Activated CD4-positive, alpha-beta T cell treated with anti-CD3 and anti-CD28 coated beads for 24 hours (primary cell): ENCODE measurements at regions not wholly inside any gene's neighbourhood (a gene's known extent, or its start where the extent isn't known, plus 50 kb on each side); places are given as distances from the start of the nearest gene placed in this dataset.

ENCODE experiments used
- DNase-seq, 2 donors: peaks; one replicate each; pipeline ENCODE4 v3.0.0-alpha.2; 2020; ENCODE audit warnings: low read depth in 2 of 2

DNA sequence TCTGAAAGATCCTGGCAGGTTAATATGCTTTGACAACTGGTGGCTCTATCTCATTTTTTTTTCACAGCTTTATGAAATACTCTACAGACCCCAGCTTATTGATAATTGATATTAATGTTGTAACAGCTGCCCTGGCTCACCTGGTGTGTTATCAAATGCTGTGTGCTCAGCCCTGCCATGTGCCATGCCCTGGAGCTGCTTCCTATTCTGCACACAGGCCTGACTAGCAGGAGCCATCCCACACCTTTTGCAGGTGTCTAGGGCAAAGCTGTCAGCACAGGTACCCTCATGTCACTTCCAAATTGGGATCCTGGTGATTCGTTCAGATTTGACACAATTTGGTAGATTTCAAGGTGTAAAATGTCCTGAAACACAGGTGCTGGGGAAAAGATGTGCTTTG lies 254.6 kb upstream of the MAN1A1 start:
- no peak for DNase-seq

DNA sequence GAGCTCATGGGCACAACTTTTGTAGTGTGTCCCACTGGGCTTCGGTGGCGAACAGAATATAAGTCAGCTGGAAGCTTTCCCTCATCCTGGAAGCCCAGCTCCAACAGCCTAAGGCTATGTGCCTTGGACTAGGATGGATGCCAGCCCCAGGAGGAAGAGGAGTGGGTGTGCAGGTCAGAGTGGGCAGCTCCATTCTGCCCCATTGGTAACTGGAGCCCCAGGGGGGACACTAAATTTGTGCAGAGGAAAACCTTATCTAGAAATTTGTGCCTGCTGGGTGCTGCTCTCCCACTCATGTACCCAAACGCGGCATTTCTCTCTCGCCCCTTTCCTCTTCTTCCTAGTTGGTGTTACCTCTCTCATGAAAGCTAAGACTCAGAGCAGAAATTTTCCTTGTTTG lies 253.9 kb upstream of the MAN1A1 start:
- no peak for DNase-seq

DNA sequence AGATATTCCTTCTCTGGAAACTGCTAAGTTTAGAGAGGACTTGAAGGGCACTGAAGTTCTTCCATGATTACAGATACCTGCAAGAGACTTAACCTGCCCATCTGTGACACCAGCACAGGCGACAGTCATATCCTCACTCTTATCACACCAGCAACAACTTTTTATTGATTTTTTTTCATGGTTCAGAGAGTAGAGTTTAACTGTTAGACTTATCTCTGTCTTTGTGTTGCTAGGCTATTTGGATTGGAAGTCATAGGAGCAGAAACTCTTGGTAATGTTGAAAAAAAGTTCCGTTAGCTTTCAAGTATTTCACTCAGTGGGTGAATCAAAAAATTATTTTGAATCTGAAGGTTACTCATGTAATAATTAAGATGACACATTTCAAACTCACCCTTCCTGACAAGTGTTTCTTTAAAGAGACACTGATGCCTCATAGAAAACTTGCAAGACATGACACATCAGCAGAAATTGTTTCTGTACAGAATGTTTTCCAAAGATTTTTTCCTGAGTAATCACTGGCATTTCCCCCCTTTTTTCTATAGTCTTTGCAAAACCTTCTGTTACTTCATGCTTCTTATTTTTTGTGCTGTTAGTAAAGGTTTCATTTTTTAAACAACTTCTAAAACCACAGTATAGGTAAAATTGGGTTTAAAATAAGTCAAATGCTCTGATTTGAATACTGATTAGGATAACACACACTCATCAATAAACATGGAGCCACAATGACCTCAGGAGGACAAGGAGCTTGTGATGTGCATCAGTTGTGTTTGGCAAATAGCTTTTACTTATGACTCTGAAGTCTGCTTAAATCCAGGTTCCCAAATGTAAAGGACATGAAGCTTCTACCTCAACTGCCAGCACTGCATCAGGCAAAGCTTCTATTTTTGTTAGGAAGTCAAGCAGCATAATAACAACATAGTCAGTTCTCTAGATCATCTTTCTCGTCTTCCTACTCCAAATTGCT lies 252.9 kb upstream of the MAN1A1 start:
- no peak for DNase-seq

DNA sequence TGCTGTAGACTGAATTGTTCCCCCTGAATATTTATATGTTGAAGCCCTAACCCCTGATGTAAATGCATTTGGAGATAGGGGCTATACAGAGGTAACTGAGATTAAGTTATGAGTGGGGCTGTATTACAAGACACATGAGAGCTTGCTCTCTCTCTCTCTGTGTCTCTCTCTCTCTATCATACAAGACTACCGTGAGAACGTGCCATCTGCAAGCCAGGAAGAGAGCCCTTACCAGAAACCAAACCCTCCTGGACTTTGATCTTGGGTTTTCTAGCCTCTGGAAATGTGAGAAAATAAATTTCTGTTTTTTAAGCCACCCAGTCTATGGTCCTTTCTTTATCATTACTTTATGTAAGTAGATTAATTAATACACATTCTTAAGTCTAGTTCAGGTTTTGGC lies 249.3 kb upstream of the MAN1A1 start:
- no peak for DNase-seq

- no peak for DNase-seq
These were observed 245.3 kb upstream of the MAN1A1 start for GRCh38 chr6:119594907-119595306.

DNA sequence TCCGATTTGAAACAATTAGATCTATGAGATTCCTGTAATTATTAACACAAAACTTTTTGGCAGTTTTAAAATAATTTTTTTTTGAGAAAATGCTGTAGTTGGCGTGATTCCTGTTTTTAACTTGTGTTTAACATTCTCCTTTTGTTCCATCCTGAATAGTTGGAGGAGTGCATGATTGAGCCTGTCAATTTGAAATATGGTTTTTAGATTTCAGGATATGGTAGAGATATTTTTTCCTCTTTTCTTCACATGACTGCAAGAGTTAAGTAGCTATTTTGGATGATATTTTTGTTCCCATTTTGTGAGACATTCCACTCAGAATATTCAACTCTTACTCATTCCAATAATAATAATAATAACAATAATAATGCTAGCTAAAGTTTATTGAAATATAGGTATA lies 241.7 kb upstream of the MAN1A1 start:
- DNase-seq, result no peak

DNA sequence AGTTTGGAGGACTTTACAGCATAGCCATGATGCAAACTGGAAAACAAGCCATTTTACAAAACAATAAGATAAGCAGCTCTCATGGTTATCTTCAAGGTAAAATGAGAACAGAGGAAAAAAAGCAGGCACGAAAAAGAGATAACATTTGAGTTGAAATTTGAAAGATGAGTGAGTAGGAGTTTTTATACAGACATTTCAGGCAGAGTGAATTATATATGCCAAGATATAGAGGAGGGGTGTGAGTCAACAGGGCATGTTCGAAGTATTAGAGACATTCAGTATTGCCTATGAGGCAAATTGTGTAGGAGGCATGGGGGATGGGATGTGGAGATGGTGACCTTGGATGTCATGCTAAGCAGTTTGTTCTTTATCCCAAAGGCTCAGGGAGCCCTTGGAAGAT lies 240.5 kb upstream of the MAN1A1 start:
- DNase-seq, result no peak

DNA sequence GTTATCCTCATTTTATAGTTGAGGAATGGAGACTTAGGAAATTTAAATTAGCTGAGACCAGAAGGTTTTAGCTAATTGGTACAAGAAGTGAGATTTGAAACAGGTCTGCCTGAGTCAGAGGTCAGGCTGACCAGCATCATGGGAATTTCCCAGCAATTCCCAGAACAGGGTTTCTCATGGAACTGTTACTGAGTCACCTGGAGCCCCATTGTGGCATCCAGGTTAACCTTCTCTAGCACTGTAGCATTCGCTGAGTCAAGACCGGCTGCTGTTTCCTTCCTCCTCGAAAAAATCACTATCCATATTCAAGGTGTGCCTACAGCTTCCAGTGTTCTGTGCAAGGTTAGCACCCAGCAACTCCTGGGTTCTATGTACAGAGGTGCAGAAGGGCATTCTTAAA lies 238.0 kb upstream of the MAN1A1 start:
- no peak for DNase-seq

DNA sequence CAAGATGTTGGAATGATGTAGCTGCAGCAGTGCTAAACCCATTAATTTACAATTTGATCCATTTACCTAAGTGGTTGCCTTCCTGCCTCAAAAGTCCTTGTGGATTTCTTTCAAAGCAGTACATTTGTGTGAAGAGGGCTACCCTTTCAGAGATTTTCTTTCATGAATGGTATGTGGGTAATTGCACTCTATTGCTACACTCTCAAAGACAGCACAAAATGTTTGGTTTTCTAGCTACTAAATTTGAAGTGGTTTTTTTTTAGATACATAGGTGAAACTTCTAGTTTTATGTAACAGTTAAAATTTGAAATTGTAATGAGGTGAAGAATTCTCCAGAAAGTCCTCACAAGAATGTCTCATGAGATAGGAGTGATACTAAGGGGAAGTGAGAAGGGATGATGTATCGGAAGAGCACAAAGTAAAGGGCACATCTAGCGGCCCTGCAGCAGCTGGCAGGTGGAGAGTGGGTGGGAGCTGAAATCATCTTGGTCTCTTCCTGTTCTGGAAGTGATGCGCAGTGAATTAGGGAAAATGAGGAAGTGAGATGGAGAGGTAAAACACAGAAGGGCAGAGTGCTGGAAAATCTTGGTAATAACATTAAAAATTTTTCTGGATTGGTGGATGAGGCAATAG lies 236.8 kb upstream of the MAN1A1 start:
- no peak for DNase-seq

- DNase-seq, result no peak
These were observed 234.5 kb upstream of the MAN1A1 start for GRCh38 chr6:119584088-119584487.

DNA sequence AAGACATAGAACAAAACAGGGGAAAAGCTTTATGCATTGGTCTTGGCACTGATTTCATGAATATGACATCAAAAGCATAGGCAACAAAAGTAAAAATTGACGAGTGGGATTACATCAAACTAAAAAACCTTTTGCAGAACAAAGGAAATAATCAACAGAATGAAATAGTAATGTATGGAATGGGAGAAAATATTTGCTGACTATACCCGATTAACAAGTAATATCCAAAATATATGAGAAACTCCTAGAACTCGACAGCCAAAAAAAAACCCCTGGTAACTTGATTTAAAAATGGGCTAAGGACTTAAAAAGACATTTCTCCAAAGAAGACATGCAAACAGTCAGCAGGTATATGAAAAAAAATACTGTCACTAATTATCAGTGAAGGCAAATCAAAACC lies 231.7 kb upstream of the MAN1A1 start:
- no peak for DNase-seq

DNA sequence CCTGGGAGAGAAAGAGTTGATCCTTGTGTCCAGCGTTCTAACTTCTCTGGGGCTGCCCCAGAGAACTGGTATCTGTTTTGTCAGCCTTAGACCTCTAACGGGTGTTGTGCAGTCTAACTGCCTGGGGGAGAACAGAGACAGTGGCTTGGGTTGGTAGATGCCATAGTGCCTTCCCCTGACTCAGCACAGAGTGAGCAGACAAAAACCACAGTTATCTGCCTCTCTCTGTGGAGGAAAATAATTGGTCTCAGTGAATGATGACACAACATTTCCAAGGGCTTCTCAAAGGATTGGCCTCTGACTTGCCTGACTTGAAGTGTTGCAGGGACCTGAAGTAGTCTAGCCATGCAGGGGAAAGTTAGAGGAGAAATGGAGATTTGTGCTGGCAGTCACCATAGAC lies 226.2 kb upstream of the MAN1A1 start:
- DNase-seq, result no peak

- no peak for DNase-seq
These were observed 219.0 kb upstream of the MAN1A1 start for GRCh38 chr6:119568580-119568979.

DNA sequence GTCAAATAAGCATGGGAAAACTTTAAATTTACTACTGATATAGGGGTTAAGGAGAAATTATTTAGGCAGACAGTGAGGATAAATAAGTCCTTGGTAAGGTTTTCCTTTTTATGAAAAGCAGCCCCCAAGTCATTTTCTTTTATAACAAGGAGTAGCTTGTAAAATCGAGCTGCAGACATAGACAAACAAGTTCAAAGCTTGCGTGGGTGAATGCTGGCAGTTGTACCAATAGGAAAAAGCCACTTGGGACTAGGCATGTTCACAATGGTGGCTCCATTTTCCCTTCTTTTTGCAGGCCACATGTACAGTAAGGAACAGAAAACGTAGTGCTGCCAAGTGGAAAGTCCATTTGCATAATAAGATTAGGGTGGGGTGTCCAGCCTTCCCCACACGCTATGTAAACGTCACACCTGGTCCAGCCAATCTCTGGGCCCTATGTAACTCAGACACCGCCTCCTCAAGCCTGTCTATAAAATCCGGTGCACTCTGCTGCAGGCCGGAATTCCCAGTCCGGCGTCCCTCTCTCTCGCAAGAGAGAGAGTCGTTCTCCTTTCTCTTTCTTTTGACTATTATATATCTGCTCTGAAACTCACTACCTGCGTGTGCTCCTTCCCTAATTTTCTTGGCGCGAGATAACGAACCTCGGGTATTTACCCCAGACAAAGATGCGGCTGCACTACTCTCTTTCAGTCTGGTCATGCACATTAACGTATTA lies 217.1 kb upstream of the MAN1A1 start:
- no peak for DNase-seq

DNA sequence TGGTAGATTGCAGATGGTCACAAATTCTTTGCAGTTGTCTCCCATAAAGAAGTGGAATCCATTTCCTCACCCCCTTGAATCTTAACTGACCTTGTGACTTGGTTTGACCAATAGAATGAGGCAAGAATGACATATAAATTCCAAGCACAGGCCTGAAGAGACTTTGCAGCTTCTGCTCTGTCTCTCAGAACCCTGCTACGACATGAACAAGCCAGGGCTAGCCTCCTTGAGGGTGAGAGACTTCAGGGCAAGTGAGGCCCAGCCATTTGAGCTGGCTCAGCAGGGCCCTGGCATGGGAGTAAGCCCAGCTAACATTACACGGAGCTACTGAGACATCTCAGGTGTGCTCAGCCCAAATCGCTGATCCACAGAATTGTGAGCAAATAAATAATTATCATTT lies 216.3 kb upstream of the MAN1A1 start:
- DNase-seq, result no peak

GRCh38 chr6:119562168-119562567 lies 212.6 kb upstream of the MAN1A1 start:
- DNase-seq, result no peak

DNA sequence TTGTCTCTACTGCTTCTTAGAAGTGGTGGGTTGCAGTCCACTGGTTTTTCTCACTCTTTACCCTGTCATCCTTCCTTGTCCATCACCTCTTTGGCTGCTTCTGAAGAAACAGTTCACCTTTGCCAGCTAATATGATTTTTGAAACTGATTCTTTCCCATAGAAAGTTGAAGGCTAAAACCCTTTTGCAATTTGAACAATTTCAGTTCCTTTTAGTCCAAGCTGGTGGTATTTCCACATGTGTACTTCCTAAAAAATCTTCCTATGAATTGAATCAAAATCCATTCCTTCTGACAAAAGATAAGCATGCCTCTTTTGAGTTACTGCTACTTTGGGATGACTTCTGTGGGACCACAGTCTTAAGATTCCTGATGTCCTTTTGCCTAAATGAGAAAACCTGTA lies 210.0 kb upstream of the MAN1A1 start:
- no peak for DNase-seq

DNA sequence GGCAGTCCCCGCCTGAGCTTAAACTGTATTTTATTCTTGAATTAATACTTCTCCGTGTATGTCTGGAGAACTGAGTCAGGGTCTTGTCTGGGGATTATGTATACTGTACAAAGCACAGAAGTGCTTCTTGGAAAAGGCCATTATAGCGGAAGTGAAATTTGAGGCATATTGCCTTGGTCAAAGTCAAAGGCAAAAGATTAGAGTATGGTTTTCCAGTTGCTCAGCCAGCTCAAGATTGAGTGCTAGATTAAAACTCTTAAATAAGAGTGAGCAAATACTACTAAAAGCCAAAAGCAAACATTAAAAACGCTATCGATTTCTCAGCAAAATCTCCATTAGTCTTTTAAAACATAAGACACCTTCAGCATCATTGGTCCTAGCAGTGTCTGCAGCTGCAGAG lies 207.7 kb upstream of the MAN1A1 start:
- DNase-seq, result no peak

DNA sequence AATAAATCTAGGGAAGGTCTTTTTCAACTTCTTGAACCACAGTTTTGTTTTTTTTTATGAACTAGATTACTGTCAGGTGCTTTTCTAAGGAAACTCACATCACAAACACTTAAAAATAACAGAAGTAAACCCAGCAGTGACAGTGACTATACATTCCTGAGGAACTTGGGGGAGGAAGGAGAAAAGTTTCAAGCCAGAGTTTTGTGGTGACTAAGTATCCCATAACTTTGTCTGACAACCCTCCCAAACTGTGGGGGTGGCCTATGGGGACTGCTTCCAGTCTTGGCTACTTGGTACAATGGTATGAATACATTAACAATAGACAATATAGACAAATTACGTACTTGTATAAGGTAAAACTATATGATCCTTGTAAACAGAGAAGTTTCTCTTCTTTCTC lies 202.5 kb upstream of the MAN1A1 start:
- DNase-seq, result no peak

DNA sequence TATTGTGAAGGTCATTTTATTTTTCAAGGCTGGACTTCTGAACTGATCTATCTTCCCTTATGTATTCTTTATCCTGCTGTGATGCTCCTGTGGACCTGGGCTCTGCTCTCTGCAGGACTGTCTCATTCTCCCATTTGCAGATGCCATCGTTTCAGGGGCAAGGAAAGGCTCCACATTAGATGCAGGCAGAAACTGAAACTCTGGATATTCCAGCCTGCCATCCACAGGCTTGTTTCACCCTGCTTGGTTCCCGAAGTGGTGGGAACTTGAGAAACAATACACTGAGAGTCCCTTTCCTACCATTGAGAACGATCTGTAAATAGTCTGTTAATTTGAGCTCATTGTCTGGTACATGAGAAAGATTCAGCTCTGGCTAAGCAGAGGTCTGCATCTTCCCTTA lies 197.5 kb upstream of the MAN1A1 start:
- no peak for DNase-seq

GRCh38 chr6:119545245-119545644 lies 195.7 kb upstream of the MAN1A1 start:
- DNase-seq, result no peak

DNA sequence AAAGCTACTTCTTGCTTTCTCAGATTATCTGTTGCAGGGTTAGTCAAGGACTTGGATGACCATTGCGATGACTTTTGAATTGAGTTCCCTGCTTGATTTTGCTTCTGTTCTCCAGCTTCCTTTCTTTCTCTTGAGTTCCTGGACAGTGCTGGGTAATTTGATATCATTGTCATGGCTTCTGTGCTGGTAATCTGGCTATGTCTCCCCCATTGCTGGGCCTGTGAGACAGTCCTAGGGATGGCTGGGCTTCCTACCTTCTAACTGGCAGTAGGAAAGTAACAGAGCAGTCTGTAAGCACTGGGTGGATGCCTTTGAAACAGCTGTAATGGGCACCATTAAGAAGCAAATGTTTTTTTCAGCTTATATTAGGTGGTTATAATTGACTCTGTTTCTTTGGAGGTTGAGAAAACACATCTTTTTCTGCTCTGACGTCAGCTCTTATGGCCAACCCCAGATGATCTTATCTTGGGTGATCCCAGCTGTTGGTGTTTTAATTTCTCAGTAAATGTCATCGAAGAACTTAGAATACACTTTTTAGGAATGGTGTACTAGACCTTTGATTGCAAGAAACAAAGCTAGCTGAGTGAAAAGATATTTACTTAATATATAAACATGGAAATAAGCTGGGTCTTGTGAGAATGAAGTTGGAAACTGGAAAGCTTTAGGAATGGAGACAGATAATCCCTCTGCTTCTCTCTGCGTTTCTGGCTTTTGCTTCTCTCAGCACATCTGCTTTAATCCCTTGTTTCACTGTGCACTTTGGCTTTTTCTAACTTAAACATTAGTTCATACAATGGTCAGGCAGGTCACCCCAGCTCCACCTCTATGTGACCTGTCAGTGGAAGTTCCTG lies 195.0 kb upstream of the MAN1A1 start:
- DNase-seq, result no peak
